Epithelial cell of esophagus (primary cell): ENCODE measurements at regions not wholly inside any gene's neighbourhood (a gene's known extent, or its start where the extent isn't known, plus 50 kb on each side); places are given as distances from the start of the nearest gene placed in this dataset.

Experiments
- DNase-seq: peaks from one replicate; pipeline ENCODE4 v3.0.0; 2010; ENCODE audit warnings: low read depth
- H3K4me3 ChIP-seq: 2 replicates; pipeline ENCODE4 v1.5.1; 2011; ENCODE audit warnings: mild to moderate bottlenecking, low read length, control low read depth
- TF ChIP-seq, protein P1 (sequence below): IDR thresholded peaks from 2 replicates; pipeline ENCODE4 v1.5.1; 2011; ENCODE audit warnings: low read depth, mild to moderate bottlenecking, low read length, control low read depth, inconsistent platforms; ENCODE audit not compliant: insufficient read depth; ENCODE audit errors: missing control alignments

DNA sequence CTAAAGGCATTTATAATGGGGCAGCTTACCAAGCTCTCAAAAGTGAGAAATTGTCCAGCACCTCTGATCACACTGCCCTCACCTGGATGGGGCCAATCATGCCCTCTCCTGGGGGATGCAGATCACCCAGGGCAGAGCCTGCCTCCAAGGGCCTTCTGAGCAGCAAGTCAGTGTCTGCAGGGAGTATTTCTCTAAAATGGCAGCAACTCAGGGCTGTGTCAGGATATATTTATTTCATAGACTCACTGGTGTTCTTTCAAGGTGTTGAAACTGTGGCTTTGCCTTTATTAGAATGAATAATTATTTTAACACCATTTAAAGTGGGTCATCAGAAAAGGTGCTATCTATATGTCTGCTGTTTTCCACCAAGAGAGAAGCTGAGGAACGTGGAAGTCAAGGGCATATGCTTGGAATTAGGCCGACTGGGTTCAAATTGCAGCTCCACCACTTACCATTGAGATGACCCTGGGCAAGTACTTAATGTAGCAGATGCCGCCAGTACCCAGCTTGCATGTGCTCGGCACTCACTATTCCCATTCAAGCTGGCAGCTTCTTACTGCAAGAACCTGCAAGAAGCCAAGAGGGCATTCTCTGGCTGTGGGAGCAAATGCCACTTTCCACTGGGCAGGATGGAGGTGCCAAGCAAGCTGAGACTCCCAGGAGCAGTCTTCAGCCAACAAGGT is 590.0 kb downstream of the BCOR start:
- no peak for DNase-seq
- TF ChIP-seq, protein P1, sequence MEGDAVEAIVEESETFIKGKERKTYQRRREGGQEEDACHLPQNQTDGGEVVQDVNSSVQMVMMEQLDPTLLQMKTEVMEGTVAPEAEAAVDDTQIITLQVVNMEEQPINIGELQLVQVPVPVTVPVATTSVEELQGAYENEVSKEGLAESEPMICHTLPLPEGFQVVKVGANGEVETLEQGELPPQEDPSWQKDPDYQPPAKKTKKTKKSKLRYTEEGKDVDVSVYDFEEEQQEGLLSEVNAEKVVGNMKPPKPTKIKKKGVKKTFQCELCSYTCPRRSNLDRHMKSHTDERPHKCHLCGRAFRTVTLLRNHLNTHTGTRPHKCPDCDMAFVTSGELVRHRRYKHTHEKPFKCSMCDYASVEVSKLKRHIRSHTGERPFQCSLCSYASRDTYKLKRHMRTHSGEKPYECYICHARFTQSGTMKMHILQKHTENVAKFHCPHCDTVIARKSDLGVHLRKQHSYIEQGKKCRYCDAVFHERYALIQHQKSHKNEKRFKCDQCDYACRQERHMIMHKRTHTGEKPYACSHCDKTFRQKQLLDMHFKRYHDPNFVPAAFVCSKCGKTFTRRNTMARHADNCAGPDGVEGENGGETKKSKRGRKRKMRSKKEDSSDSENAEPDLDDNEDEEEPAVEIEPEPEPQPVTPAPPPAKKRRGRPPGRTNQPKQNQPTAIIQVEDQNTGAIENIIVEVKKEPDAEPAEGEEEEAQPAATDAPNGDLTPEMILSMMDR = no peak
- H3K4me3 ChIP-seq = no peak overlapping the region

DNA sequence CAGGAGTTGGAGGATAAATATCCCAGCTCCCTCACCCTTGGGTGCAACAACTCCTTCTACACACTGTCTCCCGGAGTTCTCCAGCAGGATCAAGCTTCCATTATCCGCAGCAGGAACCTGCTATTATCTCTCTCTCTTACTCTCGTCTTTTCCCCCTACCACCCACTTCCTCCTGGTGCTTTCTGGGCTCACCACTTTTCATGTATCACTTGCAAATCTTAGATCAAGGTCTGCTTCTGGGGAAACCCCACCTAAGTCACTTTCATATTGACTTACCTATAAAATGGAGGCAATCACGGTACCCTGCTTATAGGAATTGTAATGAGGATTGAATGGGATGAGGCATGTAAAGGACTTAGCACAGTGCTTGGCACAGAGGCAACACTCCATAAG is 589.5 kb downstream of the BCOR start:
- no peak for DNase-seq
- TF ChIP-seq, protein P1 = no peak
- H3K4me3 ChIP-seq = no peak overlapping the region

GRCh38 chrX:39509157-39509556 is 588.6 kb downstream of the BCOR start:
- no peak overlapping the region for H3K4me3 ChIP-seq
- no peak for DNase-seq
- TF ChIP-seq, protein P1 = no peak

DNA sequence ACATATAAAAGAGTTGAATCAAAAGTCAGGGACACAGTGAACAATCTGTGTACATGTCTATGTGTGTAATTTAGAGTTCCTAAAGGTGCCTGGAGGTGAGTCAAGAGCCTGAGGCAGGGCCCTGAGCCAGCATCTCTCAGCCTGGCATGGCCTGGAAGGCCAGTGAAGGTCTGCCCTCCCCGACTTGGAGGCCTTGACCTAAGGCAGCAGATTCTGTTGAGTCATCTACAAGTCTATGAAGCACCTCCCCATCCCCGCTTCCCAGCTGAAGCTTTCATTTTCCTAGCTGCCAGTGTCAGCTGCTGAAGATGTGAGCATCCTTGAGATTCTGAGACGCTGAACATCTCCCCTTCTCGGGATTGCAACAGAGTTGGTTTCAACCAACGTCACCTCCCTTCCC is 583.9 kb downstream of the BCOR start:
- no peak overlapping the region for H3K4me3 ChIP-seq
- TF ChIP-seq, protein P1 = no peak
- DNase-seq = no peak

DNA sequence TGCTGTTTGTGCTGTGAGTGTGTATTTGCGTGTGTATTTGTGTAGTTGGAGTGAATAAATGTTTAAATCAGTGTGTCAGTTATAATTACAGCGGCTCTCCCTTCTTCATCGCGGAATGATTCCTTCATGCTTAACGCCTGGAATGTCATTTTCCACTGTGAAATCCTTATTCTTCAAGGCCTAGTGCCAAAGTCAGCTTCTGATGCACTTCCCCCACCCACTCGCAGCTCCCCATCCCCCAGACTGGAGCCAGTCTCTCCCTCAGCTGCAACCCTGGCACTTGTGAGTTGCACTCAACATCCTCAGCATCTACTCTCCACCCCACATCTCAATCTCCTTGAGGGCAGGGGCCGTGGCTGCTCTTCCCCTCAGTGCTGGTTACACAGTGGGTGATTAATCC is 583.0 kb downstream of the BCOR start:
- TF ChIP-seq, protein P1 = no peak
- no peak overlapping the region for H3K4me3 ChIP-seq

DNA sequence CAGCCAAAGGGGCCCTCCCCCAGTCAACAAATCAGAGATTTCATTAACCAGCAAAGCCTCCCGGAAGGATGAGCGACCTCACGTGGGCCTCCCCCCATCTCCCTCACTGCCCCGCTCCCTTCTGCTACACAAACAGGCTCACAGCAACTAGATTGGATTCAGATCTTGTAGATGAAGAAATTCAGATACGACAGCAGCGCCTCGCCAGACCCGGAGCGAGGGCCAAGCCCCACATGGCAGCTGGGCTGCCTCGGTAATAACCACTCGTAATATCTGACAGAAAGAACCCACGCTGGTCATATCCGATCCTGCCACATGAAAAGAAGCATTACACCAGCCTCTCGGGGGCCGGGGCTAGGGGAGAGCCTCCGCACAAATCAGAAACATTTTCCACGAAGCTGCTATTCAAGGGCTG is 581.3 kb downstream of the BCOR start:
- no peak overlapping the region for H3K4me3 ChIP-seq
- no peak for DNase-seq
- TF ChIP-seq, protein P1 = no peak

More for the DNA sequence above, 583.0 kb downstream of the BCOR start:
- no peak for DNase-seq

DNA sequence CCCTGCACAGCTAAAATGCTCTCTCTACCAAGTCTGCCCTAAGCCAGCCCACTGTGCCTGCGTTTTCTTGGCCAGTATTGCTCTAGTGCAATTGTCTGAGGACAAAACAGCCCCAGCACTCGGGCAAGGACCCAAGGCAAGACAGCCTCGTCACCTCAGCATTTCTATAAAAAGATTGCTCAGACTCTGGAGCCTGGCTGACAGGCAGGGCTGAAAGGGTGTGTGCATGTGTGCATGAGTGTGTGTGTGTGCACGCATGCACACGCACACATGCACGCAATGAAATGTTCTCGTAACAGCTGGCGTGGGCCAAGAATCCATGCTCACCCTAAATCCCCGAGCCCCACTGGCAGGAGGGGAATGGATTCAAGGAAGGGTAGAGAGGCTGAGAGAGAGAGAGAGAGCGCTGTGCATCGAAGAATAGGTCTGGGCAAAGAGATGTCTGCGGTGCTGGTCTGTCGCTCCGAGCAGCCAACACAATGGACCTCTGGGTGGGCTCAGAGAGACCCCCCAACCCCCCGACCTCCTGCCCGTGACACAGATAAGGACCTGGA is 579.2 kb downstream of the BCOR start:
- no peak for DNase-seq
- H3K4me3 ChIP-seq = no peak overlapping the region
- TF ChIP-seq, protein P1 = no peak
